HCT116 (cell line): ENCODE measurements at regions not wholly inside any gene's neighbourhood (a gene's known extent, or its start where the extent isn't known, plus 50 kb on each side); places are given as distances from the start of the nearest gene placed in this dataset.

ENCODE experiments used
- ATAC-seq: fragments of 200-7000 bp; cut with Tn5 transposase; 2 replicates; pipeline ENCODE4 v1.9.1; 2020; ENCODE audit warnings: mild to moderate bottlenecking, moderate library complexity
- BruUV-seq: library from RNA; stranded (reverse); fragments of 400-500 nt; replicated peaks from 2 replicates; lab custom pipeline; 2021; lab: Mats Ljungman, UMichigan
- CTCF ChIA-PET: fragments of 300-600 bp; sonication (Branson Sonifier 250); formaldehyde crosslinking; loops from one replicate; lab custom pipeline; 2021; ENCODE audit warnings: antibody characterized with exemption; lab: Charles Lee
- POLR2A ChIA-PET: fragments of 300-600, 350-600 bp; sonication (Branson Sonifier 250); formaldehyde crosslinking; loops from one replicate; lab custom pipeline; 2021; ENCODE audit warnings: antibody characterized with exemption; lab: Charles Lee
- RAD21 ChIA-PET, 2 experiments: fragments of 300-600 bp; sonication (Branson Sonifier 250); formaldehyde crosslinking; loops; one replicate each; lab custom pipeline; 2023; ENCODE audit warnings: low total read pairs in 2 of 2; ENCODE audit not compliant: uncharacterized antibody in 2 of 2, unreplicated experiment in 2 of 2, low non-redundant PET in 1 of 2; lab: Charles Lee
- DNase-seq: peaks from one replicate; pipeline ENCODE4 v3.0.0-alpha.2; 2010; ENCODE audit warnings: low read depth, low spot score
- H2AFZ ChIP-seq: fragments of 200-600 bp; shearing (Covaris generic), sonication (generic); 2 replicates; pipeline ENCODE4 v1.6.1; 2017; ENCODE audit warnings: low read depth, mixed run types, mixed read lengths, antibody characterized with exemption, low read length; ENCODE audit not compliant: poor library complexity, severe bottlenecking
- H3K27ac ChIP-seq: 2 replicates; pipeline ENCODE4 v1.5.1; 2012; ENCODE audit warnings: low read depth, low read length
- H3K27me3 ChIP-seq: fragments of 200-600 bp; sonication (generic); 2 replicates; pipeline ENCODE4 v1.6.1; 2016; ENCODE audit warnings: mixed run types, low read length, mixed read lengths; ENCODE audit not compliant: insufficient read depth
- H3K36me3 ChIP-seq, 2 experiments: fragments of 200-500 bp in 1 of 2; fragments of 200-600 bp in 1 of 2; sonication (Bioruptor generic) in 1 of 2; sonication (generic) in 1 of 2; 2 replicates each; pipeline versions ENCODE4 v1.5.1 to v1.6.1; 2014 to 2016; ENCODE audit warnings: low read length in 2 of 2, inconsistent platforms in 1 of 2, mixed read lengths in 1 of 2, mixed run types in 1 of 2; ENCODE audit not compliant: insufficient read depth in 2 of 2, control insufficient read depth in 1 of 2
- H3K4me1 ChIP-seq, 2 experiments: fragments of 200-600 bp in 1 of 2; sonication (generic) in 1 of 2; 2 replicates each; pipeline versions ENCODE4 v1.5.1 to v1.6.1; 2012 to 2017; ENCODE audit warnings: low read length in 2 of 2, inconsistent platforms in 1 of 2, mild to moderate bottlenecking in 1 of 2, mixed read lengths in 1 of 2, mixed run types in 1 of 2, moderate library complexity in 1 of 2; ENCODE audit not compliant: insufficient read depth in 2 of 2, control insufficient read depth in 1 of 2
- H3K4me2 ChIP-seq: fragments of 200-600 bp; sonication (generic); 2 replicates; pipeline ENCODE4 v1.6.1; 2017; ENCODE audit warnings: mixed run types, low read length, mixed read lengths
- H3K4me3 ChIP-seq, 2 experiments: fragments of 200-600 bp in 1 of 2; sonication (generic) in 1 of 2; replicated peaks in 1 of 2; 2 replicates each; pipeline ENCODE4 v1.5.1; 2011 to 2016; ENCODE audit warnings: low read length in 2 of 2, control low read depth in 1 of 2, low read depth in 1 of 2, mild to moderate bottlenecking in 1 of 2, mixed read lengths in 1 of 2, mixed run types in 1 of 2
- H3K79me2 ChIP-seq: fragments of 200-600 bp; sonication (generic); 2 replicates; pipeline ENCODE4 v1.6.1; 2017; ENCODE audit warnings: mild to moderate bottlenecking, mixed run types, low read length, moderate library complexity, mixed read lengths; ENCODE audit not compliant: insufficient read depth
- H3K9ac ChIP-seq: fragments of 200-600 bp; sonication (generic); 2 replicates; pipeline ENCODE4 v1.6.1; 2016; ENCODE audit warnings: low read length, mixed read lengths
- H3K9me2 ChIP-seq: fragments of 200-600 bp; sonication (generic), shearing (Covaris generic); 2 replicates; pipeline ENCODE4 v1.6.1; 2017; ENCODE audit warnings: mixed run types, mild to moderate bottlenecking, moderate library complexity; ENCODE audit not compliant: insufficient read depth
- H3K9me3 ChIP-seq, 2 experiments: fragments of 200-500 bp in 1 of 2; fragments of 200-600 bp in 1 of 2; sonication (Bioruptor generic) in 1 of 2; sonication (generic) in 1 of 2; 2 replicates each; pipeline ENCODE4 v1.6.1; 2014 to 2017; ENCODE audit warnings: low read length in 2 of 2, mixed read lengths in 2 of 2, inconsistent platforms in 1 of 2, low read depth in 1 of 2, mild to moderate bottlenecking in 1 of 2, mixed run types in 1 of 2, moderate library complexity in 1 of 2; ENCODE audit not compliant: control insufficient read depth in 1 of 2, insufficient read depth in 1 of 2
- H4K20me1 ChIP-seq: fragments of 200-600 bp; sonication (generic), shearing (Covaris generic); 2 replicates; pipeline ENCODE4 v1.6.1; 2017; ENCODE audit warnings: mixed run types, mild to moderate bottlenecking, moderate library complexity; ENCODE audit not compliant: insufficient read depth
- CBX3 ChIP-seq: IDR thresholded peaks from 2 replicates; pipeline ENCODE4 v1.6.1; 2012; ENCODE audit warnings: low read depth
- CEBPB ChIP-seq: IDR thresholded peaks from 2 replicates; pipeline ENCODE4 v1.6.1; 2012; ENCODE audit warnings: low read depth
- EGR1 ChIP-seq: IDR thresholded peaks from 2 replicates; pipeline ENCODE4 v1.6.1; 2012; ENCODE audit warnings: low read depth
- ELF1 ChIP-seq: IDR thresholded peaks from 2 replicates; pipeline ENCODE4 v1.6.1; 2012; ENCODE audit warnings: low read depth, borderline replicate concordance
- EZH2 ChIP-seq: fragments of 200-600 bp; sonication (generic); IDR thresholded peaks from 2 replicates; pipeline ENCODE4 v1.6.1; 2017; ENCODE audit warnings: antibody characterized with exemption, mixed run types
- EZH2phosphoT487 ChIP-seq: fragments of 200-600 bp; IDR thresholded peaks from 2 replicates; pipeline ENCODE4 v1.6.1; 2018; ENCODE audit warnings: antibody characterized with exemption, borderline replicate concordance
- FOSL1 ChIP-seq: IDR thresholded peaks from 2 replicates; pipeline ENCODE4 v1.6.1; 2012; ENCODE audit warnings: low read depth
- POLR2A ChIP-seq: IDR thresholded peaks from 2 replicates; pipeline ENCODE4 v1.7.0; 2011; ENCODE audit warnings: borderline replicate concordance; ENCODE audit not compliant: insufficient read depth, insufficient read length; ENCODE audit errors: extremely low read depth
- POLR2AphosphoS5 ChIP-seq: IDR thresholded peaks from 2 replicates; pipeline ENCODE4 v1.6.1; 2011; ENCODE audit warnings: mild to moderate bottlenecking, low read depth, low read length, moderate library complexity
- RAD21 ChIP-seq: IDR thresholded peaks from 2 replicates; pipeline ENCODE4 v1.6.1; 2012; ENCODE audit warnings: low read depth, mild to moderate bottlenecking
- SIN3A ChIP-seq: IDR thresholded peaks from 2 replicates; pipeline ENCODE4 v1.6.1; 2012; ENCODE audit warnings: low read depth
- SP1 ChIP-seq: IDR thresholded peaks from 2 replicates; pipeline ENCODE4 v1.6.1; 2012; ENCODE audit warnings: low read depth
- SRF ChIP-seq: IDR thresholded peaks from 2 replicates; pipeline ENCODE4 v1.6.1; 2012; ENCODE audit warnings: low read depth
- TCF7L2 ChIP-seq: IDR thresholded peaks from 2 replicates; pipeline ENCODE4 v1.7.0; 2011; ENCODE audit warnings: borderline replicate concordance, inconsistent platforms; ENCODE audit not compliant: insufficient read depth, insufficient read length; ENCODE audit errors: extremely low read depth
- YY1 ChIP-seq: IDR thresholded peaks from 2 replicates; pipeline ENCODE4 v1.6.1; 2011; ENCODE audit warnings: low read length, low read depth, moderate library complexity, mild to moderate bottlenecking; ENCODE audit not compliant: insufficient replicate concordance; ENCODE audit errors: extremely low read depth
- ZBTB33 ChIP-seq: IDR thresholded peaks from 2 replicates; pipeline ENCODE4 v1.6.1; 2011; ENCODE audit warnings: mild to moderate bottlenecking, low read length, moderate library complexity; ENCODE audit not compliant: insufficient replicate concordance; ENCODE audit errors: extremely low read depth
- ZFX ChIP-seq: fragments of 450-650 bp; IDR thresholded peaks from 2 replicates; pipeline ENCODE4 v1.6.1; 2017
- intact Hi-C: fragments of 100-400 bp; cut with micrococcal nuclease; formaldehyde crosslinking; loops from 2 replicates; pipeline ENCODE4 v1.10.0; 2022
- TF ChIP-seq, protein P1 (sequence below): IDR thresholded peaks from 2 replicates; pipeline ENCODE4 v1.6.1; 2012
- TF ChIP-seq, protein P2 (sequence below): IDR thresholded peaks from 2 replicates; pipeline ENCODE4 v1.6.1; 2012
- TF ChIP-seq, protein P3 (sequence below): IDR thresholded peaks from 2 replicates; pipeline ENCODE4 v1.6.1; 2012; ENCODE audit warnings: low read depth

DNA sequence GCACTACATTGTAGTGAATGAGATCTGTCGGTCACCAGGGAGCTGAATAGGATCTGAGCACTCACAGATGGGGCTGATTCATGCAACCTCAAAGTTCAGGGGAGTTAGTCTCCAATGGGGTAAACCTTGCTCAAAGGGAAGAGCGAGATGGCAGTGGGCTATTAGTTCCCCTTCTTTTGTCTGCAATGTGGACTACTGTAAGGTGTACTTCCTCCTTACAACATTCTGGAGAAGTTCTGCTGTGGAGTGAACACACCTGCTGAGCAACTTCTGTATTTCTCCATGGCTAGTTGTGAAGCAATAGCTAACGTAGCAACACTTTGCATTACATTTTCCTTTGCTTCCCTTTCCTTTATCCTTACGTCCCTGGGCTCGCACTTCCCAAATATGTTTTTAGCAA, 134.3 kb upstream of the B3GAT2 start:
- TF ChIP-seq CBX3 = no peak
- TF ChIP-seq, protein P1, sequence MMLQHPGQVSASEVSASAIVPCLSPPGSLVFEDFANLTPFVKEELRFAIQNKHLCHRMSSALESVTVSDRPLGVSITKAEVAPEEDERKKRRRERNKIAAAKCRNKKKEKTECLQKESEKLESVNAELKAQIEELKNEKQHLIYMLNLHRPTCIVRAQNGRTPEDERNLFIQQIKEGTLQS = no peak
- TF ChIP-seq SP1 = no peak
- no peak for TF ChIP-seq POLR2A
- TF ChIP-seq SIN3A = no peak
- TF ChIP-seq, protein P2, sequence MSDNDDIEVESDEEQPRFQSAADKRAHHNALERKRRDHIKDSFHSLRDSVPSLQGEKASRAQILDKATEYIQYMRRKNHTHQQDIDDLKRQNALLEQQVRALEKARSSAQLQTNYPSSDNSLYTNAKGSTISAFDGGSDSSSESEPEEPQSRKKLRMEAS = no peak
- TF ChIP-seq CEBPB = no peak
- TF ChIP-seq FOSL1 = no peak
- TF ChIP-seq, protein P3, sequence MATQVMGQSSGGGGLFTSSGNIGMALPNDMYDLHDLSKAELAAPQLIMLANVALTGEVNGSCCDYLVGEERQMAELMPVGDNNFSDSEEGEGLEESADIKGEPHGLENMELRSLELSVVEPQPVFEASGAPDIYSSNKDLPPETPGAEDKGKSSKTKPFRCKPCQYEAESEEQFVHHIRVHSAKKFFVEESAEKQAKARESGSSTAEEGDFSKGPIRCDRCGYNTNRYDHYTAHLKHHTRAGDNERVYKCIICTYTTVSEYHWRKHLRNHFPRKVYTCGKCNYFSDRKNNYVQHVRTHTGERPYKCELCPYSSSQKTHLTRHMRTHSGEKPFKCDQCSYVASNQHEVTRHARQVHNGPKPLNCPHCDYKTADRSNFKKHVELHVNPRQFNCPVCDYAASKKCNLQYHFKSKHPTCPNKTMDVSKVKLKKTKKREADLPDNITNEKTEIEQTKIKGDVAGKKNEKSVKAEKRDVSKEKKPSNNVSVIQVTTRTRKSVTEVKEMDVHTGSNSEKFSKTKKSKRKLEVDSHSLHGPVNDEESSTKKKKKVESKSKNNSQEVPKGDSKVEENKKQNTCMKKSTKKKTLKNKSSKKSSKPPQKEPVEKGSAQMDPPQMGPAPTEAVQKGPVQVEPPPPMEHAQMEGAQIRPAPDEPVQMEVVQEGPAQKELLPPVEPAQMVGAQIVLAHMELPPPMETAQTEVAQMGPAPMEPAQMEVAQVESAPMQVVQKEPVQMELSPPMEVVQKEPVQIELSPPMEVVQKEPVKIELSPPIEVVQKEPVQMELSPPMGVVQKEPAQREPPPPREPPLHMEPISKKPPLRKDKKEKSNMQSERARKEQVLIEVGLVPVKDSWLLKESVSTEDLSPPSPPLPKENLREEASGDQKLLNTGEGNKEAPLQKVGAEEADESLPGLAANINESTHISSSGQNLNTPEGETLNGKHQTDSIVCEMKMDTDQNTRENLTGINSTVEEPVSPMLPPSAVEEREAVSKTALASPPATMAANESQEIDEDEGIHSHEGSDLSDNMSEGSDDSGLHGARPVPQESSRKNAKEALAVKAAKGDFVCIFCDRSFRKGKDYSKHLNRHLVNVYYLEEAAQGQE = no peak
- TF ChIP-seq ZFX = no peak
- no peak for TF ChIP-seq SRF
- TF ChIP-seq POLR2AphosphoS5 = no peak
- no peak for TF ChIP-seq RAD21
- no peak for TF ChIP-seq EZH2
- TF ChIP-seq ELF1 = no peak
- no peak for TF ChIP-seq ZBTB33
- no peak for TF ChIP-seq EZH2phosphoT487
- no peak for TF ChIP-seq YY1
- no peak for TF ChIP-seq TCF7L2
- TF ChIP-seq EGR1 = no peak
- TF ChIP-seq, all 23 proteins: peak for 0
- POLR2A ChIA-PET = no interaction called here

More for the DNA sequence above, 134.3 kb upstream of the B3GAT2 start:
- DNase-seq = no peak
- H3K27me3 ChIP-seq = 0 out of 2 replicates have a peak, but pooled peaks cover 4% of the 10 kb centered on the region
- H3K4me1 ChIP-seq = no peaks in the 10 kb centered on the region
- RAD21 ChIA-PET = no interaction called here
- BruUV-seq = no TSS peak
- no peak overlapping the region for H3K27ac ChIP-seq
- H3K79me2 ChIP-seq = no peaks in the 10 kb centered on the region
- no peak overlapping the region for H3K4me2 ChIP-seq
- H2AFZ ChIP-seq = no peak overlapping the region
- intact Hi-C loops = no loop called here
- no peak overlapping the region for H3K4me3 ChIP-seq
- H3K9me2 ChIP-seq = no peaks in the 10 kb centered on the region
- no peak for ATAC-seq
- H4K20me1 ChIP-seq = no peaks in the 10 kb centered on the region
- CTCF ChIA-PET = no interaction called here
- H3K36me3 ChIP-seq = no peaks in the 10 kb centered on the region
- H3K9ac ChIP-seq = no peak overlapping the region
- H3K9me3 ChIP-seq = no peaks in the 10 kb centered on the region
